ENCODE measurements at regions not wholly inside any gene's neighbourhood (a gene's known extent, or its start where the extent isn't known, plus 50 kb on each side); places are given as distances from the start of the nearest gene placed in this dataset.

GRCh38 chr14:21874167-21874566 lies 200.5 kb upstream of the OR4E1 start:
- no peak overlapping the region for H3K14ac ChIP-seq (replicated peaks; ENCODE audit: low read depth, low read length)
- H3K9me1 ChIP-seq (ENCODE audit: insufficient read depth, low read length): no peaks in the 10 kb centered on the region
- no peak overlapping the region for H3K56ac ChIP-seq (ENCODE audit: extremely low read depth, insufficient read depth, low read length)
- no peak overlapping the region for H2BK15ac ChIP-seq (ENCODE audit: low read depth, low read length)
- in situ Hi-C loops (cut with MboI; ENCODE audit: low sequenced_read_pairs) (no loop called here), intact Hi-C loops (cut with micrococcal nuclease) (no loop called here), dilution Hi-C loops (cut with HindIII; ENCODE audit: low sequenced_read_pairs, unreplicated experiment) (no loop called here)
- no peak overlapping the region for H3K4me3 ChIP-seq (ENCODE audit: insufficient read depth, low read depth, low read length)
- H4K5ac ChIP-seq (ENCODE audit: low read depth, low read length): no peak overlapping the region
- H3K4me1 ChIP-seq (ENCODE audit: control insufficient read depth, insufficient read depth, low read length): no peaks in the 10 kb centered on the region
- no peak for ATAC-seq (ENCODE audit: low read depth)
- no peak overlapping the region for H3K18ac ChIP-seq (ENCODE audit: low read depth, low read length)
- no peak for DNase-seq
- H2AK5ac ChIP-seq (ENCODE audit: low read depth, low read length): no peak overlapping the region
- H3K23ac ChIP-seq (ENCODE audit: low read depth, low read length): no peak overlapping the region
- no CpG with 5 or more reads among the region's 3 CpGs for WGBS, 2 experiments (ENCODE audit: extremely low coverage in 2 of 2, insufficient read length in 1 of 2)
- no peak overlapping the region for H3K9ac ChIP-seq (ENCODE audit: low read depth, low read length)
- TF ChIP-seq SMC3 (IDR thresholded peaks at IDR 0.05; ENCODE audit: low read depth, low read length): no peak
- no peak for TF ChIP-seq RFX5 (IDR thresholded peaks at IDR 0.05; ENCODE audit: low read depth, low read length)
- TF ChIP-seq MAZ (IDR thresholded peaks at IDR 0.05; ENCODE audit: borderline replicate concordance, low read depth, low read length): no peak
- no peak for TF ChIP-seq POLR2A (IDR thresholded peaks at IDR 0.05; ENCODE audit: low read depth, low read length)
- TF ChIP-seq NFE2L2 (IDR thresholded peaks at IDR 0.05; ENCODE audit: low read depth, low read length): no peak
- no peak for TF ChIP-seq CTCF (conservative IDR thresholded peaks at IDR 0.05; ENCODE audit: low read depth, low read length)
- no peak for TF ChIP-seq RCOR1 (IDR thresholded peaks at IDR 0.05; ENCODE audit: insufficient replicate concordance, low read length)
- no peak for TF ChIP-seq CEBPB (IDR thresholded peaks at IDR 0.05; ENCODE audit: low read depth, low read length)
- no peak for TF ChIP-seq MAFK (IDR thresholded peaks at IDR 0.05; ENCODE audit: low read depth, low read length)
- TF ChIP-seq USF2 (IDR thresholded peaks at IDR 0.05; ENCODE audit: low read depth, low read length): no peak
- TF ChIP-seq ELK1 (IDR thresholded peaks at IDR 0.05; ENCODE audit: borderline replicate concordance, low read depth, low read length): no peak
- TF ChIP-seq BHLHE40 (IDR thresholded peaks at IDR 0.05; ENCODE audit: low read depth, low read length): no peak
- H2BK120ac ChIP-seq (ENCODE audit: low read depth, low read length): no peak overlapping the region
- H3K9me3 ChIP-seq (ENCODE audit: control insufficient read depth, insufficient read depth, low read length): no peaks in the 10 kb centered on the region
- no peak overlapping the region for H3K4me2 ChIP-seq (ENCODE audit: low read depth, low read length)
- H4K91ac ChIP-seq (ENCODE audit: insufficient read depth, low read depth, low read length): no peak overlapping the region
- H4K8ac ChIP-seq (ENCODE audit: low read depth in 2 of 2, low read length in 2 of 2): no peak overlapping the region
- H2BK5ac ChIP-seq (ENCODE audit: low read depth, low read length, poor library complexity, severe bottlenecking): no peak overlapping the region
- H2AFZ ChIP-seq (replicated peaks; ENCODE audit: low read length, poor library complexity): no peak overlapping the region
- no peaks in the 10 kb centered on the region for H3K36me3 ChIP-seq (ENCODE audit: control insufficient read depth, insufficient read depth, low read length)
- CTCF ChIA-PET: interaction anchor here (0.6 to 0.7 kb wide), 2 partner anchors 22 to 122 kb away, joined by 3 to 4 read pairs; no protein-coding TSS in a partner anchor
- H3K27ac ChIP-seq (ENCODE audit: insufficient read depth, low read length): no peak overlapping the region
- no peak overlapping the region for H2BK20ac ChIP-seq (ENCODE audit: low read depth, low read length)
- BruUV-seq (replicated peaks): no TSS peak
- H3K27me3 ChIP-seq (ENCODE audit: control insufficient read depth, insufficient read depth, low read length): no peaks in the 10 kb centered on the region
- no peak overlapping the region for H3K4ac ChIP-seq (ENCODE audit: low read depth, low read length)
- H4K20me1 ChIP-seq (ENCODE audit: insufficient read depth, low read length): no peaks in the 10 kb centered on the region
- POLR2A ChIA-PET (ENCODE audit: unreplicated experiment): no interaction called here
- no peak overlapping the region for H2AK9ac ChIP-seq (replicated peaks; ENCODE audit: low read depth, low read length, poor library complexity)
- H3K79me1 ChIP-seq (ENCODE audit: low read depth in 1 of 2, low read length in 2 of 2): no peaks in the 10 kb centered on the region

All from IMR-90 (cell line).